GM12878 (cell line): ENCODE measurements at regions not wholly inside any gene's neighbourhood (a gene's known extent, or its start where the extent isn't known, plus 50 kb on each side); places are given as distances from the start of the nearest gene placed in this dataset.
"Not testable (repeated sequence)": the region's sequence is repeated elsewhere in the genome, so short reads cannot be mapped to it uniquely, and the experiment has no call there.

Source experiments
- ATAC-seq: fragments of 200-7000 bp; cut with Tn5 transposase; 3 replicates; pipeline ENCODE4 v1.9.1; 2020; ENCODE audit warnings: mild to moderate bottlenecking, moderate library complexity
- BruUV-seq: library from RNA; stranded (reverse); fragments of 400-500 nt; replicated peaks from 2 replicates; lab custom pipeline; 2021; lab: Mats Ljungman, UMichigan
- CTCF ChIA-PET: fragments of 300-600 bp; sonication (Branson Sonifier 250); formaldehyde crosslinking; extraction: SDS; loops from one replicate; lab custom pipeline; 2021; ENCODE audit warnings: inconsistent platforms; lab: Yijun Ruan, JAX
- POLR2A ChIA-PET: fragments of 350-600 bp; formaldehyde crosslinking; extraction: SDS; loops from one replicate; lab custom pipeline; 2021; ENCODE audit warnings: inconsistent platforms; lab: Charles Lee
- RAD21 ChIA-PET: fragments of 300-600 bp; sonication (Branson Sonifier 250); formaldehyde crosslinking; loops from one replicate; lab custom pipeline; 2023; ENCODE audit warnings: antibody characterized with exemption; ENCODE audit not compliant: unreplicated experiment; lab: Charles Lee
- SMC1A ChIA-PET: fragments of 300-600 bp; sonication (Branson Sonifier 250); formaldehyde crosslinking; loops from one replicate; lab custom pipeline; 2023; ENCODE audit not compliant: unreplicated experiment, uncharacterized antibody; lab: Charles Lee
- DNase-seq: peaks from one replicate; pipeline ENCODE4 v3.0.0-alpha.2; 2011; ENCODE audit warnings: low read depth, low spot score
- FAIRE-seq: peaks from 3 replicates; lab custom pipeline; 2011; peaks lifted over from hg19 to GRCh38; lab: Jason Lieb, UNC
- H2AFZ ChIP-seq: 2 replicates; pipeline ENCODE4 v1.6.0; 2011; ENCODE audit warnings: low read depth, low read length, control low read depth; ENCODE audit not compliant: control insufficient read depth
- H3K27ac ChIP-seq: 2 replicates; pipeline ENCODE4 v1.5.1; 2011; ENCODE audit warnings: control low read depth; ENCODE audit not compliant: control insufficient read depth, insufficient read depth
- H3K27me3 ChIP-seq, 2 experiments: replicated peaks in 1 of 2; 2 replicates each; pipeline versions ENCODE4 v1.6.0 to v1.6.1; 2011; ENCODE audit warnings: low read length in 1 of 2; ENCODE audit not compliant: control insufficient read depth in 2 of 2, insufficient read depth in 2 of 2
- H3K36me3 ChIP-seq, 2 experiments: 2 replicates each; pipeline ENCODE4 v1.5.1; 2011; ENCODE audit warnings: low read length in 1 of 2; ENCODE audit not compliant: control insufficient read depth in 2 of 2, insufficient read depth in 2 of 2
- H3K4me1 ChIP-seq: 2 replicates; pipeline ENCODE4 v1.6.1; 2011; ENCODE audit warnings: mild to moderate bottlenecking, low read length, moderate library complexity, mixed read lengths; ENCODE audit not compliant: control insufficient read depth, insufficient read depth
- H3K4me2 ChIP-seq: 2 replicates; pipeline ENCODE4 v1.6.0; 2011; ENCODE audit warnings: control low read depth; ENCODE audit not compliant: control insufficient read depth, insufficient read depth
- H3K4me3 ChIP-seq: fragments of 200-600 bp; sonication (generic); 2 replicates; pipeline ENCODE4 v1.5.1; 2016
- H3K79me2 ChIP-seq: 2 replicates; pipeline ENCODE4 v1.6.0; 2011; ENCODE audit warnings: low read length; ENCODE audit not compliant: control insufficient read depth, insufficient read depth
- H3K9ac ChIP-seq: 2 replicates; pipeline ENCODE4 v1.8.0; 2011; ENCODE audit warnings: low read length, control low read depth, mixed read lengths; ENCODE audit not compliant: control insufficient read depth, insufficient read depth
- H3K9me3 ChIP-seq: replicated peaks from 3 replicates; pipeline ENCODE4 v1.5.1; 2011; ENCODE audit warnings: mild to moderate bottlenecking, low read length; ENCODE audit not compliant: control insufficient read depth, insufficient read depth
- H4K20me1 ChIP-seq: 2 replicates; pipeline ENCODE4 v1.6.0; 2011; ENCODE audit not compliant: control insufficient read depth, insufficient read depth
- BACH1 ChIP-seq: fragments of 450-650 bp; IDR thresholded peaks from 2 replicates; pipeline ENCODE4 v1.6.1; 2017; ENCODE audit warnings: mild to moderate bottlenecking, borderline replicate concordance
- EGR1 ChIP-seq, 2 experiments: IDR thresholded peaks; 1 replicate in 1 of 2; 2 replicates in 1 of 2; pipeline ENCODE4 v1.6.1; 2011 to 2012; ENCODE audit warnings: low read depth in 2 of 2, low read length in 2 of 2, borderline replicate concordance in 1 of 2, mild to moderate bottlenecking in 1 of 2, moderate library complexity in 1 of 2
- ESRRA ChIP-seq: IDR thresholded peaks from 2 replicates; pipeline ENCODE4 v1.6.1; 2012; ENCODE audit warnings: mild to moderate bottlenecking, low read length, improper control_type of control experiment
- GABPA ChIP-seq: IDR thresholded peaks from 2 replicates; pipeline ENCODE4 v1.6.1; 2014; ENCODE audit warnings: antibody characterized with exemption, low read depth, mild to moderate bottlenecking, inconsistent platforms
- HCFC1 ChIP-seq: fragments of 150-350 bp; IDR thresholded peaks from 2 replicates; pipeline ENCODE4 v1.6.1; 2014; ENCODE audit warnings: low read length
- HDAC2 ChIP-seq: fragments of 200-600 bp; sonication (generic); IDR thresholded peaks from 2 replicates; pipeline ENCODE4 v1.6.1; 2017
- JUND ChIP-seq: IDR thresholded peaks from 2 replicates; pipeline ENCODE4 v1.6.1; 2012; ENCODE audit warnings: low read depth, mild to moderate bottlenecking, low read length, improper control_type of control experiment, moderate library complexity
- KAT2A ChIP-seq: conservative IDR thresholded peaks from 2 replicates; pipeline ENCODE4 v1.6.1; 2011; ENCODE audit warnings: low read depth, low read length; ENCODE audit not compliant: control insufficient read depth
- MTA2 ChIP-seq: fragments of 450-650 bp; IDR thresholded peaks from 2 replicates; pipeline ENCODE4 v1.6.1; 2016; ENCODE audit warnings: low read depth, mild to moderate bottlenecking, moderate library complexity
- RUNX3 ChIP-seq: IDR thresholded peaks from 2 replicates; pipeline ENCODE4 v1.6.1; 2012; ENCODE audit warnings: low read length, inconsistent platforms
- SMC3 ChIP-seq: IDR thresholded peaks from 2 replicates; pipeline ENCODE4 v1.6.1; 2011; ENCODE audit warnings: low read length, improper control_type of control experiment, borderline replicate concordance
- ZSCAN29 ChIP-seq: fragments of 450-650 bp; IDR thresholded peaks from 2 replicates; pipeline ENCODE4 v1.6.1; 2017; ENCODE audit warnings: mild to moderate bottlenecking, moderate library complexity
- WGBS: methylation state at CpG from one replicate; pipeline ENCODE4 v1.1.6; 2016; ENCODE audit warnings: low lambda C conversion rate; ENCODE audit not compliant: insufficient replicate concordance, insufficient coverage; ENCODE audit errors: missing lambda C conversion rate; 5-methylcytosine and 5-hydroxymethylcytosine counted together
- in situ Hi-C: fragments of 300-500 bp; cut with MboI; formaldehyde crosslinking; loops from 9 replicates; pipeline ENCODE4 v1.14.3; 2018; ENCODE audit warnings: mixed read lengths
- intact Hi-C: fragments of 100-400 bp; cut with micrococcal nuclease; formaldehyde crosslinking; loops from one replicate; pipeline ENCODE4 v1.14.2; 2022; ENCODE audit not compliant: unreplicated experiment
- TF ChIP-seq, protein P1 (sequence below), 3 experiments: IDR thresholded peaks in 2 of 3; conservative IDR thresholded peaks in 1 of 3; 2 replicates each; pipeline ENCODE4 v1.5.1; 2011; ENCODE audit warnings: low read depth in 3 of 3, low read length in 3 of 3, mild to moderate bottlenecking in 3 of 3, control low read depth in 2 of 3, moderate library complexity in 2 of 3, inconsistent platforms in 1 of 3, mixed read lengths in 1 of 3; ENCODE audit not compliant: control insufficient read depth in 2 of 3, insufficient read depth in 1 of 3; ENCODE audit errors: extremely low read depth in 1 of 3

DNA sequence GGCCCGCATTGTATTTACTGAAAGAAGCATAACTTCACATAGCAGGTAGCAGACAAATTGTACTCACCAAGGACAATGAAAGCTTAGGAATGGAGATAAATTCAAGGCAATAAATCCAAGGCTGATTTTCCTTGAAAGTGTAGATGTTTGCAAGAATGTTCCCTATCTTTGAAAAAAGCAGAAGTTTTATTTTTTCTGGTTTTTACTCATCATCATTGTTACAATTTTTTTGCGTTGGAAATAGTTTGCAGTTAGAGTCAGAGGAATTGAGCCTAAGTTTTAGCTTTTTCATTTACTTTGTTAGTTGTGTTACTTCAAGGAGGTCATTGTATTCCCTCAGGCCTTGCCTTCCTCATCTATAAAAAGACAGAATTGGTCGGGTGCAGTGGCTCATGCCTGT lies 213.9 kb upstream of the TBL1XR1 start:
- Histone ChIP-seq H3K4me1 (no peaks in the 10 kb centered on the region), H4K20me1 (no peaks in the 10 kb centered on the region), H2AFZ (no peak overlapping the region), H3K9ac (no peak overlapping the region), H3K79me2 (no peaks in the 10 kb centered on the region), H3K36me3 (no peaks in the 10 kb centered on the region), H3K9me3 (no peaks in the 10 kb centered on the region; the same call in 2 of the 3 replicates), H3K27ac (no peak overlapping the region), H3K4me3 (no peak overlapping the region), H3K27me3 (no peaks in the 10 kb centered on the region; a peak in 1 of 4 replicates), H3K4me2 (no peak overlapping the region)
- SMC1A ChIA-PET, result interaction anchor here (0.6 kb wide), 1 partner anchor 408 kb away, joined by 3 read pairs; no protein-coding TSS in a partner anchor
- POLR2A ChIA-PET, result no interaction called here
- ATAC-seq (no peak), FAIRE-seq (no peak), DNase-seq (no peak)
- WGBS, result 48% methylated on average over 3 of the region's 3 CpGs
- RAD21 ChIA-PET, result interaction anchor here (1.2 kb wide), 1 partner anchor 9 kb away, joined by 3 read pairs; no protein-coding TSS in a partner anchor
- in situ Hi-C loops, result no loop called here
- BruUV-seq, result no TSS peak
- intact Hi-C loops, result no loop called here
- CTCF ChIA-PET, result no interaction called here
- TF ChIP-seq JUND (no peak), BACH1 (no peak), ESRRA (no peak), ZSCAN29 (no peak), HDAC2 (no peak), SMC3 (no peak), EGR1 (IDR thresholded peaks at IDR 0.05; ENCODE audit: borderline replicate concordance in 1 of 2, low read depth in 2 of 2, low read length in 2 of 2) (no peak), HCFC1 (no peak), MTA2 (no peak), KAT2A (no peak), RUNX3 (no peak), GABPA (no peak)
- TF ChIP-seq, protein P1, sequence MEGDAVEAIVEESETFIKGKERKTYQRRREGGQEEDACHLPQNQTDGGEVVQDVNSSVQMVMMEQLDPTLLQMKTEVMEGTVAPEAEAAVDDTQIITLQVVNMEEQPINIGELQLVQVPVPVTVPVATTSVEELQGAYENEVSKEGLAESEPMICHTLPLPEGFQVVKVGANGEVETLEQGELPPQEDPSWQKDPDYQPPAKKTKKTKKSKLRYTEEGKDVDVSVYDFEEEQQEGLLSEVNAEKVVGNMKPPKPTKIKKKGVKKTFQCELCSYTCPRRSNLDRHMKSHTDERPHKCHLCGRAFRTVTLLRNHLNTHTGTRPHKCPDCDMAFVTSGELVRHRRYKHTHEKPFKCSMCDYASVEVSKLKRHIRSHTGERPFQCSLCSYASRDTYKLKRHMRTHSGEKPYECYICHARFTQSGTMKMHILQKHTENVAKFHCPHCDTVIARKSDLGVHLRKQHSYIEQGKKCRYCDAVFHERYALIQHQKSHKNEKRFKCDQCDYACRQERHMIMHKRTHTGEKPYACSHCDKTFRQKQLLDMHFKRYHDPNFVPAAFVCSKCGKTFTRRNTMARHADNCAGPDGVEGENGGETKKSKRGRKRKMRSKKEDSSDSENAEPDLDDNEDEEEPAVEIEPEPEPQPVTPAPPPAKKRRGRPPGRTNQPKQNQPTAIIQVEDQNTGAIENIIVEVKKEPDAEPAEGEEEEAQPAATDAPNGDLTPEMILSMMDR (IDR thresholded peaks at IDR 0.05 in 2 of 3, conservative IDR thresholded peaks at IDR 0.05 in 1 of 3; ENCODE audit: control insufficient read depth in 2 of 3, extremely low read depth in 1 of 3, insufficient read depth in 1 of 3, low read depth in 3 of 3, low read length in 3 of 3), result no peak

DNA sequence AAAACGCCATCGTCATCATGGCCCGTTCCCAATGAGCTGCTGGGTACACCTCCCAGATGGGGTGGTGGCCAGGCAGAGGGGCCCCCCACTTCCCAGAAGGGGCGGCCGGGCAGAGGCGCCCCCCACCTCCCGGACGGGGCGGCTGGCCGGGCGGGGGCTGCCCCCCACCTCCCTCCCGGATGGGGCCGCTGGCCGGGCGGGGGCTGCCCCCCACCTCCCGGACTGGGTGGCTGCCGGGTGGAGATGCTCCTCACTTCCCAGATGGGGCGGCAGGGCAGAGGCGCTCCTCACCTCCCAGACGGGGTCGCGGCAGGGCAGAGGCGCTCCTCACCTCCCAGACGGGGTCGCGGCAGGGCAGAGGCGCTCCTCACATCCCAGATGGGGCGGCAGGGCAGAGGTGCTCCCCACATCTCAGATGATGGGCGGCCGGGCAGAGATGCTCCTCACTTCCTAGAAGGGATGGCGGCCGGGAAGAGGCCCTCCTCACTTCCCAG lies 215.4 kb upstream of the TBL1XR1 start:
- H3K9me3 ChIP-seq, FAIRE-seq, H3K4me1 ChIP-seq, in situ Hi-C loops, H3K79me2 ChIP-seq, CTCF ChIA-PET, ATAC-seq, H3K27me3 ChIP-seq, H3K4me3 ChIP-seq, H4K20me1 ChIP-seq, H3K27ac ChIP-seq, H3K9ac ChIP-seq, BruUV-seq, RAD21 ChIA-PET, POLR2A ChIA-PET, H3K4me2 ChIP-seq, SMC1A ChIA-PET, H3K36me3 ChIP-seq, DNase-seq, H2AFZ ChIP-seq, intact Hi-C loops: not testable (repeated sequence)
- WGBS, result 87% methylated on average over 19 of the region's 32 CpGs
